Type B pancreatic cell (in vitro differentiated cells): ENCODE measurements at regions not wholly inside any gene's neighbourhood (a gene's known extent, or its start where the extent isn't known, plus 50 kb on each side); places are given as distances from the start of the nearest gene placed in this dataset.
A peak's percentile ranks its signal among the peaks of the same experiment; 100 is the strongest.
"Not testable (repeated sequence)": the region's sequence is repeated elsewhere in the genome, so short reads cannot be mapped to it uniquely, and the experiment has no call there.

Experiments
- DNase-seq: peaks from one replicate; pipeline ENCODE4 v3.0.0; 2021; ENCODE audit warnings: mixed read lengths; ENCODE audit not compliant: unreplicated experiment; ENCODE audit errors: extremely low spot score
- H3K27ac Mint-ChIP-seq: 2 replicates; pipeline ENCODE4 v1.8.0; 2021; ENCODE audit warnings: mild to moderate bottlenecking, mixed read lengths
- H3K27me3 Mint-ChIP-seq: 2 replicates; pipeline ENCODE4 v1.8.0; 2021; ENCODE audit warnings: mixed read lengths
- H3K36me3 Mint-ChIP-seq: 2 replicates; pipeline ENCODE4 v1.8.0; 2021; ENCODE audit warnings: mixed read lengths
- H3K4me1 Mint-ChIP-seq: one replicate; pipeline ENCODE4 v1.8.0; 2021; ENCODE audit warnings: mixed read lengths; ENCODE audit not compliant: unreplicated experiment
- H3K4me3 Mint-ChIP-seq: 2 replicates; pipeline ENCODE4 v1.8.0; 2021; ENCODE audit warnings: mild to moderate bottlenecking, mixed read lengths
- H3K9me3 Mint-ChIP-seq: 2 replicates; pipeline ENCODE4 v1.8.0; 2021; ENCODE audit warnings: mixed read lengths
- CTCF ChIP-seq: fragments of 200-600 bp; sonication (generic); conservative IDR thresholded peaks from 2 replicates; pipeline ENCODE4 v1.5.0; 2021; ENCODE audit warnings: antibody characterized with exemption, mild to moderate bottlenecking

DNA sequence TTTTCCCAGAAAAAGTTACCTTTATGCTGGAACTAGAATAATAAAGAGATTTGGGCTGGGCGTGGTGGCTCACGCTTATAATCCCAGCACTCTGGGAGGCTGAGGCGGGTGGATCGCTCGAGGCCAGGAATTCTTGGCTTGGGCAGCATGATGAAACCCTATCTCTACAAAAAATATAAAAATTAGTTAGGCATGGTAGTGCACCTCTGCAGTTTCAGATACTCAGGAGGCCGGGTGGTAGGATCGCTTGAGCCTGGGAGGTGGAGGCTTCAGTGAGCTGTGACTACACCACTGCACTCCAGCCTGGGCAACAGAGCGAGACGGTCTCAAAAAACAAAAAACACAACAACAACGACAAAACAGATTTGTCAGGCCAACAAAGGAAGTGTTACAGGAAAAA lies 119.3 kb upstream of the OR9Q1 start:
- Mint-ChIP-seq H3K4me1 (peaks cover 6% of the 10 kb centered on the region), H3K27ac (no peak overlapping the region), H3K27me3 (no peaks in the 10 kb centered on the region), H3K36me3 (no peaks in the 10 kb centered on the region), H3K9me3 (peaks cover 4% of the 10 kb centered on the region), H3K4me3 (no peak overlapping the region)
- no peak for TF ChIP-seq CTCF
- DNase-seq, result no peak

DNA sequence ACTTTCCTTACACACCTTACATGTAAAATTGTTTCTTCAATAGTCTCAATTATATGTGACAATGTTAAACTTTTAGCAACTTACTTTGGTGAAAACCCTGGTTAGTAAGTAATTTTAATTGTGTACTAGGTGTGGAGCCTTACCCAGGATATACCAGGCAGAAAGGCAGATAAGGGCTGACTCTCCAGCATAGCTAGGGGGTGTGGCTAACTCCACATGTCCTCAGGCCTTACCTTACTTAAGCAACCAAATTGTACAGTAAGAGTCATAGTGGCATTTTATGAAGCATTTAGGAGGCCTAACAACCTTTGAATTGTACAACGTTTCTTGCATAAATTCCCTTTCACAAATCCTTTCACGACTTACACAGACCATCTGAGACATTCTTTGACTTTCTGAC lies 118.2 kb upstream of the OR9Q1 start:
- Mint-ChIP-seq H3K36me3 (no peaks in the 10 kb centered on the region), H3K4me1 (peaks cover 6% of the 10 kb centered on the region), H3K4me3 (peak overlapping the region; percentile 39), H3K27ac (peak overlapping the region; percentile 50), H3K27me3 (no peaks in the 10 kb centered on the region), H3K9me3 (peaks cover 4% of the 10 kb centered on the region)
- no peak for TF ChIP-seq CTCF
- no peak for DNase-seq

- not testable (repeated sequence) for H3K27me3 Mint-ChIP-seq, DNase-seq, H3K4me3 Mint-ChIP-seq, H3K4me1 Mint-ChIP-seq, H3K36me3 Mint-ChIP-seq, H3K9me3 Mint-ChIP-seq, H3K27ac Mint-ChIP-seq
These were observed 115.3 kb upstream of the OR9Q1 start for GRCh38 chr11:57908399-57908798.

DNA sequence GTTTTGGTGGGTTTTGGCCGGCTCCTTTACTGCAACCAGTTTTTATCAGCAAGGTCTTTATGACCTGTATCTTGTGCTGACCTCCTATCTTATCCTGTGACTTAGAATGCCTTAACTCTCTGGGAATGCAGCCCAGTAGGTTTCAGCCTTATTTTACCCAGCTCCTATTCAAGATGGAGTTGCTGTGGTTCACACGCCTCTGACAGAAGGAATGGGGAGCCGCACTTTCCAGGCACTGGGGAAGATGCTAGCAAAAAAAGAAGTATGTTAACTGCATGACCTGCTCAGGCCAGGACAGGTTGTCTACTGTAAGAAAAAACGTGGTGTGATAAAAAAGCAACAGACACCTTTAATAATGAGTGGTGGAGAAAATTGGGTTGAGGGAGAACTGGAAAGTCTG lies 112.2 kb upstream of the OR9Q1 start:
- not testable (repeated sequence) for H3K4me1 Mint-ChIP-seq, DNase-seq, H3K4me3 Mint-ChIP-seq, H3K9me3 Mint-ChIP-seq, H3K27ac Mint-ChIP-seq, H3K36me3 Mint-ChIP-seq, H3K27me3 Mint-ChIP-seq

GRCh38 chr11:57913715-57914704 lies 109.7 kb upstream of the OR9Q1 start:
- Mint-ChIP-seq H3K27ac (no peak overlapping the region), H3K27me3 (no peaks in the 10 kb centered on the region), H3K4me3 (no peak overlapping the region), H3K9me3 (no peaks in the 10 kb centered on the region), H3K36me3 (no peaks in the 10 kb centered on the region), H3K4me1 (no peaks in the 10 kb centered on the region)
- DNase-seq, result no peak
- TF ChIP-seq CTCF, result no peak

- Mint-ChIP-seq H3K4me3 (no peak overlapping the region), H3K27me3 (no peaks in the 10 kb centered on the region), H3K27ac (no peak overlapping the region), H3K4me1 (no peaks in the 10 kb centered on the region), H3K9me3 (no peaks in the 10 kb centered on the region), H3K36me3 (no peaks in the 10 kb centered on the region)
- DNase-seq, result no peak
- TF ChIP-seq CTCF, result no peak
These were observed 106.0 kb upstream of the OR9Q1 start for GRCh38 chr11:57917632-57918031.
